ENCODE measurements at regions not wholly inside any gene's neighbourhood (a gene's known extent, or its start where the extent isn't known, plus 50 kb on each side); places are given as distances from the start of the nearest gene placed in this dataset.

DNA sequence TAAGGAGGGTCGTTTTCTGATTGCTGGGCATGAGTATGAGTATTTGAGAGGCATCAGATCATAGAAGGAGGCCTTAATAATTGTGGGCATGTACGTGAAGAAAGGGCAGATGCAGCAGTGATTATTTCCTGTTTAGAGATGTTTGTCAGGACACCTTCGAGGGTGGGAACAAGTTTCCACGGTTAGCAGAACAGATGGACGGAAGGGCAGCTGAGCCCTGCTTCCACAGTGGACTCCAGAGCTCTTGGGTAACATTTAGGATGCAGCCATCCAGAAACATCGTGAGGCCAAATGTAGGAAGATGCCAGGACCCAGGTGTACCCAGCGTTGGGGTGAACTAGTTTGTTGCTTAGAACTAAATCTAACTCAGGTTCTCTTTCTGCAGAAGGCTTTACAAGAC, 231.3 kb upstream of the FAT1 start:
- Histone ChIP-seq H3K4me3 (ENCODE audit: insufficient read depth, low read length) (no peak overlapping the region), H3K4me2 (ENCODE audit: insufficient read depth, low read length) (no peak overlapping the region)
- TF ChIP-seq, protein P1, sequence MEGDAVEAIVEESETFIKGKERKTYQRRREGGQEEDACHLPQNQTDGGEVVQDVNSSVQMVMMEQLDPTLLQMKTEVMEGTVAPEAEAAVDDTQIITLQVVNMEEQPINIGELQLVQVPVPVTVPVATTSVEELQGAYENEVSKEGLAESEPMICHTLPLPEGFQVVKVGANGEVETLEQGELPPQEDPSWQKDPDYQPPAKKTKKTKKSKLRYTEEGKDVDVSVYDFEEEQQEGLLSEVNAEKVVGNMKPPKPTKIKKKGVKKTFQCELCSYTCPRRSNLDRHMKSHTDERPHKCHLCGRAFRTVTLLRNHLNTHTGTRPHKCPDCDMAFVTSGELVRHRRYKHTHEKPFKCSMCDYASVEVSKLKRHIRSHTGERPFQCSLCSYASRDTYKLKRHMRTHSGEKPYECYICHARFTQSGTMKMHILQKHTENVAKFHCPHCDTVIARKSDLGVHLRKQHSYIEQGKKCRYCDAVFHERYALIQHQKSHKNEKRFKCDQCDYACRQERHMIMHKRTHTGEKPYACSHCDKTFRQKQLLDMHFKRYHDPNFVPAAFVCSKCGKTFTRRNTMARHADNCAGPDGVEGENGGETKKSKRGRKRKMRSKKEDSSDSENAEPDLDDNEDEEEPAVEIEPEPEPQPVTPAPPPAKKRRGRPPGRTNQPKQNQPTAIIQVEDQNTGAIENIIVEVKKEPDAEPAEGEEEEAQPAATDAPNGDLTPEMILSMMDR (IDR thresholded peaks at IDR 0.05; ENCODE audit: extremely low read depth, low read depth, low read length), result no peak

GRCh38 chr4:186957952-186958555, 234.4 kb upstream of the FAT1 start:
- TF ChIP-seq, protein P1 (IDR thresholded peaks at IDR 0.05; ENCODE audit: extremely low read depth, low read depth, low read length), result no peak
- H3K36me3 ChIP-seq (ENCODE audit: insufficient read depth, low read length), result no peaks in the 10 kb centered on the region
- no peaks in the 10 kb centered on the region for H3K79me2 ChIP-seq (ENCODE audit: insufficient read depth, low read length)
- H3K9me3 ChIP-seq (ENCODE audit: low read depth, low read length), result no peaks in the 10 kb centered on the region
- no peaks in the 10 kb centered on the region for H4K20me1 ChIP-seq (ENCODE audit: insufficient read depth, low read length)
- no peak overlapping the region for H2AFZ ChIP-seq (ENCODE audit: low read length)
- H3K27ac ChIP-seq (ENCODE audit: low read depth, low read length), result no peak overlapping the region
- H3K4me2 ChIP-seq (ENCODE audit: insufficient read depth, low read length), result no peak overlapping the region
- no peak overlapping the region for H3K4me3 ChIP-seq (ENCODE audit: insufficient read depth, low read length)
- H3K27me3 ChIP-seq (ENCODE audit: insufficient read depth, low read length), result no peaks in the 10 kb centered on the region
- peaks cover 6% of the 10 kb centered on the region for H3K4me1 ChIP-seq (ENCODE audit: insufficient read depth, low read length)
- DNase-seq (ENCODE audit: insufficient read length, low spot score, missing footprints), result no peak

More for the DNA sequence above, 231.3 kb upstream of the FAT1 start:
- no peak for DNase-seq (ENCODE audit: insufficient read length, low spot score, missing footprints)
- no peaks in the 10 kb centered on the region for H3K36me3 ChIP-seq (ENCODE audit: insufficient read depth, low read length)
- no peaks in the 10 kb centered on the region for H4K20me1 ChIP-seq (ENCODE audit: insufficient read depth, low read length)
- H3K27me3 ChIP-seq (ENCODE audit: insufficient read depth, low read length), result no peaks in the 10 kb centered on the region
- no peaks in the 10 kb centered on the region for H3K9me3 ChIP-seq (ENCODE audit: low read depth, low read length)
- no peak overlapping the region for H2AFZ ChIP-seq (ENCODE audit: low read length)
- no peak overlapping the region for H3K27ac ChIP-seq (ENCODE audit: low read depth, low read length)
- H3K4me1 ChIP-seq (ENCODE audit: insufficient read depth, low read length), result peaks cover 6% of the 10 kb centered on the region
- H3K79me2 ChIP-seq (ENCODE audit: insufficient read depth, low read length), result no peaks in the 10 kb centered on the region

DNA sequence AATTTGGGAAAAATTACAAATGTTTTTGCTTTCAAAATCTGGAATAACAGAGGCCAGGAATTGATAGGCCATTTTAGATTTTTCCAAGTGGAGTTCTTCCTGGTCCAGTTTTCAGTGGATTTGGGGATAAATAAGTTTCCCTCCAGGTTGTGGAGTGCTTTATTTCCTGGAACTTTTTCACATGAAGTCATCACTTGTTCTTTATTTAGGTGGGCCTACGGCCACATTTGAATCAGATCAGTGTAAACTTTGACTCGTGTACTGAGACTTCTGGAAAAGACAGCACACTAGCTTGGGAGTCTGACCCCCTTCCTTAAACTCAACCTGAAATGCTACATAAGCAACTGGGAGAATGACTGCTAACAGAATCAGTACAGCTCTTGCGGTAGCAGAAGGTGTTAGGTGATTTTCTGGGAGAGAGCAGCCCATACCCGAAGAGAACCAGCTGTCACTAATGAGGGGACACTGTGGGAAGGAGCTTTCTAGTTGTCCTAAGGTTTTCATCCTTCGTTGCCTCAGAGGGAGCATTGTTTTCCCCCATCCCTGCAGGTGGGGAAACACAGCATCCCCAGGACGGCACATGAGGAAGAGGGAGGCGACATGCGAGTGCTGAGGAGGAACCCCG, 235.2 kb upstream of the FAT1 start:
- Histone ChIP-seq H3K4me2 (ENCODE audit: insufficient read depth, low read length) (no peak overlapping the region), H4K20me1 (ENCODE audit: insufficient read depth, low read length) (no peaks in the 10 kb centered on the region), H3K36me3 (ENCODE audit: insufficient read depth, low read length) (no peaks in the 10 kb centered on the region), H3K4me1 (ENCODE audit: insufficient read depth, low read length) (peaks cover 6% of the 10 kb centered on the region), H3K79me2 (ENCODE audit: insufficient read depth, low read length) (no peaks in the 10 kb centered on the region), H3K9me3 (ENCODE audit: low read depth, low read length) (no peaks in the 10 kb centered on the region), H3K27me3 (ENCODE audit: insufficient read depth, low read length) (no peaks in the 10 kb centered on the region), H3K4me3 (ENCODE audit: insufficient read depth, low read length) (no peak overlapping the region), H3K27ac (ENCODE audit: low read depth, low read length) (no peak overlapping the region), H2AFZ (ENCODE audit: low read length) (no peak overlapping the region)
- no peak for DNase-seq (ENCODE audit: insufficient read length, low spot score, missing footprints)
- TF ChIP-seq, protein P1 (IDR thresholded peaks at IDR 0.05; ENCODE audit: extremely low read depth, low read depth, low read length), result no peak

- no peaks in the 10 kb centered on the region for H3K79me2 ChIP-seq (ENCODE audit: insufficient read depth, low read length)
- no peaks in the 10 kb centered on the region for H3K36me3 ChIP-seq (ENCODE audit: insufficient read depth, low read length)
- DNase-seq (ENCODE audit: insufficient read length, low spot score, missing footprints), result no peak
- peaks cover 15% of the 10 kb centered on the region for H3K4me1 ChIP-seq (ENCODE audit: insufficient read depth, low read length)
- no peaks in the 10 kb centered on the region for H3K9me3 ChIP-seq (ENCODE audit: low read depth, low read length)
- no peaks in the 10 kb centered on the region for H3K27me3 ChIP-seq (ENCODE audit: insufficient read depth, low read length)
- H3K4me2 ChIP-seq (ENCODE audit: insufficient read depth, low read length), result peak overlapping the region; percentile 88
- TF ChIP-seq, protein P1 (IDR thresholded peaks at IDR 0.05; ENCODE audit: extremely low read depth, low read depth, low read length), result no peak
- H4K20me1 ChIP-seq (ENCODE audit: insufficient read depth, low read length), result no peaks in the 10 kb centered on the region
- H3K4me3 ChIP-seq (ENCODE audit: insufficient read depth, low read length), result peak overlapping the region; percentile 69
- peak overlapping the region; percentile 80 for H2AFZ ChIP-seq (ENCODE audit: low read length)
- H3K27ac ChIP-seq (ENCODE audit: low read depth, low read length), result peak overlapping the region; percentile 37
These were observed 256.5 kb upstream of the FAT1 start for GRCh38 chr4:186979961-186980745.
